Loucy (cell line): ENCODE measurements at regions not wholly inside any gene's neighbourhood (a gene's known extent, or its start where the extent isn't known, plus 50 kb on each side); places are given as distances from the start of the nearest gene placed in this dataset.
A peak's percentile ranks its signal among the peaks of the same experiment; 100 is the strongest.
"Not testable (repeated sequence)": the region's sequence is repeated elsewhere in the genome, so short reads cannot be mapped to it uniquely, and the experiment has no call there.

Source experiments
- H2AFZ ChIP-seq: fragments of 200-600 bp; sonication (generic); 2 replicates; pipeline ENCODE4 v1.6.0; 2016; ENCODE audit warnings: antibody characterized with exemption, mild to moderate bottlenecking, low read length, moderate library complexity
- H3F3A ChIP-seq: fragments of 200-600 bp; 2 replicates; pipeline ENCODE4 v1.6.0; 2016; ENCODE audit warnings: antibody characterized with exemption, low read depth, mild to moderate bottlenecking
- H3K27me3 ChIP-seq: fragments of 200-600 bp; sonication (generic); 2 replicates; pipeline ENCODE4 v1.6.1; 2014; ENCODE audit warnings: low read length, mild to moderate bottlenecking; ENCODE audit not compliant: insufficient read depth, poor library complexity, severe bottlenecking
- H3K36me3 ChIP-seq: fragments of 200-600 bp; sonication (generic); 2 replicates; pipeline ENCODE4 v1.6.1; 2016; ENCODE audit warnings: low read length; ENCODE audit not compliant: insufficient read depth
- H3K4me1 ChIP-seq: fragments of 200-600 bp; sonication (generic); 2 replicates; pipeline ENCODE4 v1.5.1; 2014; ENCODE audit warnings: low read length, mild to moderate bottlenecking; ENCODE audit not compliant: insufficient read depth, poor library complexity, severe bottlenecking
- H3K4me2 ChIP-seq: fragments of 200-600 bp; sonication (generic); 2 replicates; pipeline ENCODE4 v1.6.0; 2014; ENCODE audit warnings: antibody characterized with exemption, low read length, low read depth, mild to moderate bottlenecking; ENCODE audit not compliant: poor library complexity, severe bottlenecking
- H3K4me3 ChIP-seq: fragments of 200-600 bp; sonication (generic); 2 replicates; pipeline ENCODE4 v1.5.1; 2014; ENCODE audit warnings: low read length, mild to moderate bottlenecking, mixed read lengths; ENCODE audit not compliant: poor library complexity, severe bottlenecking
- H3K79me2 ChIP-seq: fragments of 200-600 bp; sonication (generic); 2 replicates; pipeline ENCODE4 v1.6.1; 2014; ENCODE audit warnings: low read length; ENCODE audit not compliant: insufficient read depth
- H3K9ac ChIP-seq: fragments of 200-600 bp; sonication (generic); 2 replicates; pipeline ENCODE4 v1.6.0; 2014; ENCODE audit warnings: mild to moderate bottlenecking, low read depth, low read length, moderate library complexity; ENCODE audit not compliant: poor library complexity, severe bottlenecking
- H3K9me2 ChIP-seq: fragments of 200-600 bp; sonication (generic); replicated peaks from 2 replicates; pipeline ENCODE4 v1.6.1; 2016; ENCODE audit warnings: low read depth, low read length, mixed read lengths
- H3K9me3 ChIP-seq: fragments of 200-600 bp; sonication (generic); 2 replicates; pipeline ENCODE4 v1.6.1; 2014; ENCODE audit warnings: mild to moderate bottlenecking, antibody characterized with exemption, low read length, low read depth; ENCODE audit not compliant: insufficient read depth
- H4K20me1 ChIP-seq: fragments of 200-600 bp; sonication (generic); 2 replicates; pipeline ENCODE4 v1.6.0; 2014; ENCODE audit warnings: antibody characterized with exemption, low read length, mild to moderate bottlenecking; ENCODE audit not compliant: insufficient read depth, poor library complexity, severe bottlenecking
- EZH2phosphoT487 ChIP-seq: fragments of 200-600 bp; IDR thresholded peaks from 2 replicates; pipeline ENCODE4 v1.6.1; 2018; ENCODE audit warnings: antibody characterized with exemption, mild to moderate bottlenecking, moderate library complexity, borderline replicate concordance
- TF ChIP-seq, protein P1 (sequence below): fragments of 200-600 bp; sonication (generic); conservative IDR thresholded peaks from 2 replicates; pipeline ENCODE4 v1.5.1; 2014; ENCODE audit warnings: mild to moderate bottlenecking, antibody characterized with exemption, low read length

DNA sequence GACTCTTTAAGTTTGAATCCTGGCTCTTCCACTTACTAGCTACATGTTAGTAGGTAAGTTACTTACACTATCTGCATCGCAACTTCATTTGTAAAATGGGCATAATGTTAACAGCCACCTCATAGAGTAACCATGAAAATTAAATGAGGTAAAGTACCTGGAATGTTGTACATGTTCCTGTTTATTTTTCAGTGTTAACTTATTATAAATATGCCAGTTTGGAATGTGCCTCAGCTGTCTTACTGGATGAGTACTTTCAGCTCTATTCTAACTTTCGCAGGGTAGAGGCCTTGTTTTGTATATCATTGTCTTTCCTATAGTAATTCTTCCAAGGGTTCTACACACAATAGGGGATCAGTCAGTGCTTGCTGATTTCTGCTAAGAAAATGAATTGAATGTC is 167.4 kb downstream of the DUSP10 start:
- Histone ChIP-seq H2AFZ (no peak overlapping the region), H3K4me2 (no peak overlapping the region), H3K4me1 (peaks cover 3% of the 10 kb centered on the region), H3F3A (no peaks in the 10 kb centered on the region), H3K36me3 (no peaks in the 10 kb centered on the region), H4K20me1 (no peaks in the 10 kb centered on the region), H3K79me2 (no peaks in the 10 kb centered on the region), H3K9ac (no peak overlapping the region), H3K9me2 (no peaks in the 10 kb centered on the region), H3K4me3 (no peak overlapping the region), H3K9me3 (0 out of 2 replicates have a peak, but pooled peaks cover 4% of the 10 kb centered on the region), H3K27me3 (no peaks in the 10 kb centered on the region)
- no peak for TF ChIP-seq EZH2phosphoT487

DNA sequence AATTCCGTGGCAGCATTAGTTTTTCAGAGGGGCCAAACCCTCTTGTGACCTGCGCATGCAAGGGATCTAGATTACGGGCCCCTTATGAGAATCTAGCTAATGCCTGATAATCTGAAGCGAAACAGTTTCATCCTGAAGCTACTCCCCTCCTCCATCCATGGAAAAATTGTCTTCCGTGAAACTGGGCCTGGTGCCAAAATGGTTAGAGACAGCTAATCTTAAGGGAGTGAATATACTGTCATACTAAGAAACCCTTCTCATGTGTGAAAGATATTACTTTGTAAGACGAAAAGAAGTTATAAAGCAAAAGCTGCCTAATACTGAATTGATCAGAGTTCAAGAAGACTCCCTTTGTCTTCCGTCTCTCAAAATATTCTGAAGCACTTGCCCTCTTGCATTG is 166.3 kb downstream of the DUSP10 start:
- Histone ChIP-seq H4K20me1 (no peaks in the 10 kb centered on the region), H3K9me2 (no peaks in the 10 kb centered on the region), H3K79me2 (no peaks in the 10 kb centered on the region), H3K9me3 (0 out of 2 replicates have a peak, but pooled peaks cover 4% of the 10 kb centered on the region), H3F3A (no peaks in the 10 kb centered on the region), H3K27me3 (no peaks in the 10 kb centered on the region), H3K9ac (no peak overlapping the region), H3K4me2 (no peak overlapping the region), H2AFZ (no peak overlapping the region), H3K4me3 (no peak overlapping the region), H3K36me3 (no peaks in the 10 kb centered on the region), H3K4me1 (peaks cover 3% of the 10 kb centered on the region)
- TF ChIP-seq, protein P1, sequence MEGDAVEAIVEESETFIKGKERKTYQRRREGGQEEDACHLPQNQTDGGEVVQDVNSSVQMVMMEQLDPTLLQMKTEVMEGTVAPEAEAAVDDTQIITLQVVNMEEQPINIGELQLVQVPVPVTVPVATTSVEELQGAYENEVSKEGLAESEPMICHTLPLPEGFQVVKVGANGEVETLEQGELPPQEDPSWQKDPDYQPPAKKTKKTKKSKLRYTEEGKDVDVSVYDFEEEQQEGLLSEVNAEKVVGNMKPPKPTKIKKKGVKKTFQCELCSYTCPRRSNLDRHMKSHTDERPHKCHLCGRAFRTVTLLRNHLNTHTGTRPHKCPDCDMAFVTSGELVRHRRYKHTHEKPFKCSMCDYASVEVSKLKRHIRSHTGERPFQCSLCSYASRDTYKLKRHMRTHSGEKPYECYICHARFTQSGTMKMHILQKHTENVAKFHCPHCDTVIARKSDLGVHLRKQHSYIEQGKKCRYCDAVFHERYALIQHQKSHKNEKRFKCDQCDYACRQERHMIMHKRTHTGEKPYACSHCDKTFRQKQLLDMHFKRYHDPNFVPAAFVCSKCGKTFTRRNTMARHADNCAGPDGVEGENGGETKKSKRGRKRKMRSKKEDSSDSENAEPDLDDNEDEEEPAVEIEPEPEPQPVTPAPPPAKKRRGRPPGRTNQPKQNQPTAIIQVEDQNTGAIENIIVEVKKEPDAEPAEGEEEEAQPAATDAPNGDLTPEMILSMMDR: no peak
- TF ChIP-seq EZH2phosphoT487: no peak

DNA sequence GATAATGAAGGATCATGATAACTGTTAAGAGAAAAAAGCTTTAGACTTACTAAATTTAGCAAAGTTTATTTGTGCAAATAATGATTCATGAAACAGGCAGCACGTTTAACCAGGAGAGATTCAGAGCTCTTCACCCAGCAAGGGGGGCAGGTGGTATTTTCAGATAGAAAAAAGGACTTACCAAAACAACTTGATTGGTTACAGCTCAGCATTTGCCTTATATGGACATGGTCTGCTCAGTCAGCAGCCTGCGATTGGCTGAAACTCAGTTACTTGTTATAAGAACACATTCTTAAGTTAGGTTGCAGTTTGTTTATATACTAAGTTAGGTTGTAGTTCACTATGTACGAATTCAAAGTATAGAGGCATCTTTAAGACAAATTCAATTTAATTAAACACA is 165.6 kb downstream of the DUSP10 start:
- no peak for TF ChIP-seq EZH2phosphoT487
- TF ChIP-seq, protein P1: no peak

DNA sequence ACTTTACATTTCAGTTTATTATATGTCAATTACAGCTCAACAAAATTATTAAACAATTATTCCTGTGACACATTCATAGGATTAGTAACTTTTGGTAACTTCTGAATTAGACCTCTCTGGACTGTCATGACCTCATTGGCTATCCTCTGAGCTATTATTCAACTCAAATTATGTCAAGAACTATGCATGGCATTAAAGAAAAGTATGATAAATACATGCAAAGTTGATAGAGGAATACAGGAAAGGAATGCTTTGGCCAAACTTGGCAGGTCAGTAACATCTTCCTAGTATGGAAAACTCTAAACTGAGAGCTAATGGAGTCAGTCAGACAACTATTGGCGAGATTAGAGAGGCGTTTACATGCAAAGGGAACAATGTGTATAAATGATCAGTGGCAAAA is 158.4 kb downstream of the DUSP10 start:
- Histone ChIP-seq H3K79me2 (no peaks in the 10 kb centered on the region), H3K4me2 (no peak overlapping the region), H4K20me1 (no peaks in the 10 kb centered on the region), H3F3A (no peaks in the 10 kb centered on the region), H3K27me3 (no peaks in the 10 kb centered on the region), H3K4me3 (no peak overlapping the region), H3K4me1 (no peaks in the 10 kb centered on the region), H3K36me3 (no peaks in the 10 kb centered on the region), H3K9me3 (peaks cover 3% of the 10 kb centered on the region; the same call in 1 of the 2 replicates), H3K9me2 (no peaks in the 10 kb centered on the region), H2AFZ (0 out of 2 replicates have a peak overlapping the region, but pooled peaks have one; percentile 46), H3K9ac (no peak overlapping the region)
- TF ChIP-seq, protein P1: no peak
- no peak for TF ChIP-seq EZH2phosphoT487

More for the DNA sequence above, 165.6 kb downstream of the DUSP10 start:
- Histone ChIP-seq H3K4me1 (peaks cover 3% of the 10 kb centered on the region), H3K4me3 (no peak overlapping the region), H3K79me2 (no peaks in the 10 kb centered on the region), H3K9me3 (0 out of 2 replicates have a peak, but pooled peaks cover 4% of the 10 kb centered on the region), H3F3A (no peaks in the 10 kb centered on the region), H3K27me3 (no peaks in the 10 kb centered on the region), H3K9ac (no peak overlapping the region), H3K36me3 (no peaks in the 10 kb centered on the region), H4K20me1 (no peaks in the 10 kb centered on the region), H3K4me2 (no peak overlapping the region), H3K9me2 (no peaks in the 10 kb centered on the region), H2AFZ (peak overlapping the region; percentile 25; the same call in 1 of the 2 replicates)

DNA sequence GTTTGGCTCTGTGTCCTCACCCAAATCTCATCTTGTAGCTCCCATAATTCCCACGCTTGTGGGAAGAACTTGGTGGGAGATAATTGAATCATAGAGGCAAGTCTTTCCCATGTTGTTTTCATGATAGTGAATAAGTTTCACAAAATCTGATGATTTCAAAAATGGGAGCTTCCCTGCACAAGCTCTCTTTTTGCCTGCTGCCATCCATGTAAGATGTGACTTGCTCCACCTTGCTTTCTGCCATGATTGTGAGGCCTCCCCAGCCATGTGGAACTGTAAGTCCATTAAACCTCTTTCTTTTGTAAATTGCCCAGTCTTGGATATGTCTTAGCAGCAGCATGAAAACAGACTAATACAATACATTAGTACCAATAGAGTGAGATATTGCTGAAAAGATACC is 154.9 kb downstream of the DUSP10 start:
- not testable (repeated sequence) for H3K79me2 ChIP-seq, H3K4me3 ChIP-seq, H3K9me2 ChIP-seq, H3K36me3 ChIP-seq, H3F3A ChIP-seq, H3K4me2 ChIP-seq, H3K9me3 ChIP-seq, H2AFZ ChIP-seq, H3K9ac ChIP-seq, H3K4me1 ChIP-seq, H4K20me1 ChIP-seq, H3K27me3 ChIP-seq
